Right atrium auricular region (tissue), 2 donors: ENCODE measurements at regions not wholly inside any gene's neighbourhood (a gene's known extent, or its start where the extent isn't known, plus 50 kb on each side); places are given as distances from the start of the nearest gene placed in this dataset.

Experiments used
- DNase-seq: peaks from one replicate; pipeline ENCODE4 v3.0.0-alpha.2; 2019; ENCODE audit warnings: low spot score
- H3K27ac ChIP-seq, 2 donors: fragments of 200-600 bp; sonication (generic); 1 replicate in 1 of 2; 2 replicates in 1 of 2; pipeline ENCODE4 v1.5.1; 2016 to 2019
- H3K27me3 ChIP-seq, 2 donors: fragments of 200-600 bp; sonication (generic); one replicate each; pipeline versions ENCODE4 v1.5.1 to v1.6.0; 2017 to 2019
- H3K36me3 ChIP-seq: fragments of 200-600 bp; sonication (generic); one replicate; pipeline ENCODE4 v1.5.1; 2016
- H3K4me1 ChIP-seq, 2 donors: fragments of 200-600 bp; sonication (generic); one replicate each; pipeline versions ENCODE4 v1.5.1 to v1.6.0; 2017 to 2019
- H3K4me3 ChIP-seq, 2 donors: fragments of 200-600 bp; sonication (generic); 1 replicate in 1 of 2; 2 replicates in 1 of 2; pipeline ENCODE4 v1.5.1; 2017 to 2019; ENCODE audit warnings: mild to moderate bottlenecking in 1 of 2, moderate library complexity in 1 of 2
- H3K9me3 ChIP-seq, 2 donors: fragments of 200-600 bp; sonication (generic); one replicate each; pipeline ENCODE4 v1.5.1; 2019
- CTCF ChIP-seq, 2 donors: fragments of 200-600 bp; sonication (generic); IDR thresholded peaks; one replicate each; pipeline ENCODE4 v1.5.1; 2019; ENCODE audit warnings: antibody characterized with exemption in 2 of 2

GRCh38 chr2:223529696-223530095, 72.5 kb downstream of the SCG2 start:
- TF ChIP-seq CTCF (IDR thresholded peaks at IDR 0.05) = no peak
- H3K4me3 ChIP-seq = no peak overlapping the region
- H3K36me3 ChIP-seq = no peaks in the 10 kb centered on the region
- H3K9me3 ChIP-seq = no peaks in the 10 kb centered on the region
- no peaks in the 10 kb centered on the region for H3K27me3 ChIP-seq
- peaks cover 0 to 7% of the 10 kb centered on the region in 2 donors for H3K4me1 ChIP-seq
- DNase-seq = no peak
- no peak overlapping the region for H3K27ac ChIP-seq

GRCh38 chr2:223530811-223531210, 71.3 kb downstream of the SCG2 start:
- Histone ChIP-seq H3K27ac (no peak overlapping the region), H3K9me3 (no peaks in the 10 kb centered on the region), H3K4me1 (peaks cover 0 to 7% of the 10 kb centered on the region in 2 donors), H3K4me3 (no peak overlapping the region), H3K36me3 (no peaks in the 10 kb centered on the region), H3K27me3 (no peaks in the 10 kb centered on the region)
- DNase-seq = no peak
- TF ChIP-seq CTCF (IDR thresholded peaks at IDR 0.05) = no peak

- Histone ChIP-seq H3K27me3 (no peaks in the 10 kb centered on the region), H3K4me1 (peaks cover 0 to 7% of the 10 kb centered on the region in 2 donors)
Observed at GRCh38 chr2:223532161-223532560, 70.0 kb downstream of the SCG2 start.

GRCh38 chr2:223532712-223533111, 69.4 kb downstream of the SCG2 start:
- no peak overlapping the region for H3K4me3 ChIP-seq
- no peak for TF ChIP-seq CTCF (IDR thresholded peaks at IDR 0.05)

More at GRCh38 chr2:223532161-223532560, 70.0 kb downstream of the SCG2 start:
- H3K4me3 ChIP-seq = no peak overlapping the region
- no peaks in the 10 kb centered on the region for H3K9me3 ChIP-seq
- TF ChIP-seq CTCF (IDR thresholded peaks at IDR 0.05) = no peak
- no peak for DNase-seq
- H3K27ac ChIP-seq = no peak overlapping the region
- no peaks in the 10 kb centered on the region for H3K36me3 ChIP-seq

GRCh38 chr2:223536546-223536945, 65.6 kb downstream of the SCG2 start:
- no peaks in the 10 kb centered on the region for H3K9me3 ChIP-seq
- H3K27ac ChIP-seq = peak overlapping the region; percentile 8 to 44
- TF ChIP-seq CTCF (IDR thresholded peaks at IDR 0.05) = no peak
- no peaks in the 10 kb centered on the region for H3K27me3 ChIP-seq
- no peak overlapping the region for H3K4me3 ChIP-seq
- no peak for DNase-seq
- peaks cover 0 to 23% of the 10 kb centered on the region in 2 donors for H3K4me1 ChIP-seq
- H3K36me3 ChIP-seq = no peaks in the 10 kb centered on the region

More at GRCh38 chr2:223532712-223533111, 69.4 kb downstream of the SCG2 start:
- no peak for DNase-seq
- no peaks in the 10 kb centered on the region for H3K36me3 ChIP-seq
- H3K4me1 ChIP-seq = peaks cover 0 to 13% of the 10 kb centered on the region in 2 donors
- H3K27me3 ChIP-seq = no peaks in the 10 kb centered on the region
- no peak overlapping the region for H3K27ac ChIP-seq
- H3K9me3 ChIP-seq = no peaks in the 10 kb centered on the region

- no peak for TF ChIP-seq CTCF (IDR thresholded peaks at IDR 0.05)
- no peak for DNase-seq
Observed at GRCh38 chr2:223537115-223537514, 65.0 kb downstream of the SCG2 start.

More at GRCh38 chr2:223537115-223537514, 65.0 kb downstream of the SCG2 start:
- Histone ChIP-seq H3K4me1 (peaks cover 0 to 23% of the 10 kb centered on the region in 2 donors), H3K27ac (peak overlapping the region in 1 of 2 donors; percentile 34), H3K4me3 (no peak overlapping the region), H3K27me3 (no peaks in the 10 kb centered on the region), H3K36me3 (no peaks in the 10 kb centered on the region), H3K9me3 (no peaks in the 10 kb centered on the region)
